Gastroesophageal sphincter (tissue), 3 donors: ENCODE measurements at regions not wholly inside any gene's neighbourhood (a gene's known extent, or its start where the extent isn't known, plus 50 kb on each side); places are given as distances from the start of the nearest gene placed in this dataset.

Experiments used
- POLR2AphosphoS5 ChIP-seq: sonication (generic); formaldehyde crosslinking; IDR thresholded peaks from one replicate; pipeline ENCODE4 v1.6.1; 2017; ENCODE audit warnings: antibody characterized with exemption
- TF ChIP-seq, protein P1 (sequence below), 4 experiments: fragments of 200-600 bp in 2 of 4; fragments of 450-650 bp in 2 of 4; sonication (generic) in 1 of 4; IDR thresholded peaks; one replicate each; pipeline ENCODE4 v1.5.1; 2017 to 2019; ENCODE audit warnings: antibody characterized with exemption in 4 of 4, mild to moderate bottlenecking in 2 of 4, moderate library complexity in 2 of 4

GRCh38 chrX:38916801-38917200 is 115.5 kb downstream of the MID1IP1 start:
- TF ChIP-seq, protein P1, sequence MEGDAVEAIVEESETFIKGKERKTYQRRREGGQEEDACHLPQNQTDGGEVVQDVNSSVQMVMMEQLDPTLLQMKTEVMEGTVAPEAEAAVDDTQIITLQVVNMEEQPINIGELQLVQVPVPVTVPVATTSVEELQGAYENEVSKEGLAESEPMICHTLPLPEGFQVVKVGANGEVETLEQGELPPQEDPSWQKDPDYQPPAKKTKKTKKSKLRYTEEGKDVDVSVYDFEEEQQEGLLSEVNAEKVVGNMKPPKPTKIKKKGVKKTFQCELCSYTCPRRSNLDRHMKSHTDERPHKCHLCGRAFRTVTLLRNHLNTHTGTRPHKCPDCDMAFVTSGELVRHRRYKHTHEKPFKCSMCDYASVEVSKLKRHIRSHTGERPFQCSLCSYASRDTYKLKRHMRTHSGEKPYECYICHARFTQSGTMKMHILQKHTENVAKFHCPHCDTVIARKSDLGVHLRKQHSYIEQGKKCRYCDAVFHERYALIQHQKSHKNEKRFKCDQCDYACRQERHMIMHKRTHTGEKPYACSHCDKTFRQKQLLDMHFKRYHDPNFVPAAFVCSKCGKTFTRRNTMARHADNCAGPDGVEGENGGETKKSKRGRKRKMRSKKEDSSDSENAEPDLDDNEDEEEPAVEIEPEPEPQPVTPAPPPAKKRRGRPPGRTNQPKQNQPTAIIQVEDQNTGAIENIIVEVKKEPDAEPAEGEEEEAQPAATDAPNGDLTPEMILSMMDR (IDR thresholded peaks at IDR 0.05): no peak
- TF ChIP-seq POLR2AphosphoS5: no peak
